ENCODE measurements at regions not wholly inside any gene's neighbourhood (a gene's known extent, or its start where the extent isn't known, plus 50 kb on each side); places are given as distances from the start of the nearest gene placed in this dataset.

- TF ChIP-seq POLR2A (IDR thresholded peaks at IDR 0.05): no peak
- TF ChIP-seq, protein P1, sequence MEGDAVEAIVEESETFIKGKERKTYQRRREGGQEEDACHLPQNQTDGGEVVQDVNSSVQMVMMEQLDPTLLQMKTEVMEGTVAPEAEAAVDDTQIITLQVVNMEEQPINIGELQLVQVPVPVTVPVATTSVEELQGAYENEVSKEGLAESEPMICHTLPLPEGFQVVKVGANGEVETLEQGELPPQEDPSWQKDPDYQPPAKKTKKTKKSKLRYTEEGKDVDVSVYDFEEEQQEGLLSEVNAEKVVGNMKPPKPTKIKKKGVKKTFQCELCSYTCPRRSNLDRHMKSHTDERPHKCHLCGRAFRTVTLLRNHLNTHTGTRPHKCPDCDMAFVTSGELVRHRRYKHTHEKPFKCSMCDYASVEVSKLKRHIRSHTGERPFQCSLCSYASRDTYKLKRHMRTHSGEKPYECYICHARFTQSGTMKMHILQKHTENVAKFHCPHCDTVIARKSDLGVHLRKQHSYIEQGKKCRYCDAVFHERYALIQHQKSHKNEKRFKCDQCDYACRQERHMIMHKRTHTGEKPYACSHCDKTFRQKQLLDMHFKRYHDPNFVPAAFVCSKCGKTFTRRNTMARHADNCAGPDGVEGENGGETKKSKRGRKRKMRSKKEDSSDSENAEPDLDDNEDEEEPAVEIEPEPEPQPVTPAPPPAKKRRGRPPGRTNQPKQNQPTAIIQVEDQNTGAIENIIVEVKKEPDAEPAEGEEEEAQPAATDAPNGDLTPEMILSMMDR (IDR thresholded peaks at IDR 0.05): no peak
Measured at GRCh38 chr9:28329323-28329722, 756.0 kb upstream of the C9orf72 start.

Data from lower leg skin (tissue), 3 donors.